BLaER1 treated with 17β-estradiol and CSF1 and Interleukin-3, amounts not matched to agents 10 nM and 100 nM (cell line): ENCODE measurements at regions not wholly inside any gene's neighbourhood (a gene's known extent, or its start where the extent isn't known, plus 50 kb on each side); places are given as distances from the start of the nearest gene placed in this dataset.

ENCODE experiments used
- H3K27ac ChIP-seq, 11 experiments: shearing (Covaris generic); formaldehyde crosslinking; 2 replicates each; pipeline ENCODE4 v1.8.1; 2022
- H3K27me3 ChIP-seq, 11 experiments: shearing (Covaris generic); formaldehyde crosslinking; 2 replicates each; pipeline ENCODE4 v1.8.1; 2022
- H3K36me3 ChIP-seq, 11 experiments: shearing (Covaris generic); formaldehyde crosslinking; 2 replicates each; pipeline ENCODE4 v1.8.1; 2022
- H3K4me1 ChIP-seq, 10 experiments: shearing (Covaris generic); formaldehyde crosslinking; 2 replicates each; pipeline ENCODE4 v1.8.1; 2022
- H3K4me2 ChIP-seq, 11 experiments: shearing (Covaris generic); formaldehyde crosslinking; 2 replicates each; pipeline ENCODE4 v1.8.1; 2022
- H3K4me3 ChIP-seq, 10 experiments: shearing (Covaris generic); formaldehyde crosslinking; 2 replicates each; pipeline ENCODE4 v1.8.1; 2022
- H3K9ac ChIP-seq, 11 experiments: shearing (Covaris generic); formaldehyde crosslinking; 2 replicates each; pipeline ENCODE4 v1.8.1; 2022
- H3K9me3 ChIP-seq, 11 experiments: shearing (Covaris generic); formaldehyde crosslinking; replicated peaks in 1 of 11; 2 replicates each; pipeline ENCODE4 v1.8.1; 2022
- H4K20me1 ChIP-seq, 11 experiments: shearing (Covaris generic); formaldehyde crosslinking; 2 replicates each; pipeline ENCODE4 v1.8.1; 2022
- Cebpa-rat ChIP-seq, 11 experiments: shearing (Covaris generic); IDR thresholded peaks; 2 replicates each; pipeline ENCODE4 v1.8.1; 2022

- no peak overlapping the region for H3K27ac ChIP-seq
- peaks cover 0 to 5% (median 0%) of the 10 kb centered on the region in 11 experiments; a peak in 1 of 22 replicates for H4K20me1 ChIP-seq
- no peaks in the 10 kb centered on the region for H3K27me3 ChIP-seq
- no peak overlapping the region for H3K4me2 ChIP-seq
- no peaks in the 10 kb centered on the region for H3K9me3 ChIP-seq
- no peak for TF ChIP-seq Cebpa-rat (IDR thresholded peaks at IDR 0.05)
- H3K4me3 ChIP-seq = no peak overlapping the region
- H3K36me3 ChIP-seq = no peaks in the 10 kb centered on the region
- peaks cover 10 to 39% (median 24%) of the 10 kb centered on the region in 10 experiments for H3K4me1 ChIP-seq
- no peak overlapping the region for H3K9ac ChIP-seq
Observed at GRCh38 chr2:120823551-120823950, 87.9 kb downstream of the GLI2 start.

- no peaks in the 10 kb centered on the region for H3K9me3 ChIP-seq
- no peak overlapping the region for H3K4me3 ChIP-seq
- no peak overlapping the region for H3K27ac ChIP-seq
- H3K4me2 ChIP-seq = no peak overlapping the region
- H4K20me1 ChIP-seq = peaks cover 0 to 5% (median 0%) of the 10 kb centered on the region in 11 experiments; a peak in 1 of 22 replicates
- no peaks in the 10 kb centered on the region for H3K36me3 ChIP-seq
- H3K9ac ChIP-seq = no peak overlapping the region
- no peaks in the 10 kb centered on the region for H3K27me3 ChIP-seq
- H3K4me1 ChIP-seq = peaks cover 10 to 46% (median 31%) of the 10 kb centered on the region in 10 experiments
- no peak for TF ChIP-seq Cebpa-rat (IDR thresholded peaks at IDR 0.05)
Observed at GRCh38 chr2:120824246-120824645, 88.6 kb downstream of the GLI2 start.

GRCh38 chr2:120825370-120826259, 89.9 kb downstream of the GLI2 start:
- H3K4me3 ChIP-seq = no peak overlapping the region
- no peak overlapping the region for H3K27ac ChIP-seq

GRCh38 chr2:120826260-120826648, 90.6 kb downstream of the GLI2 start:
- H3K4me2 ChIP-seq = peak overlapping the region in 2 of 11 experiments; percentile 18 to 34; a peak in 4 of 22 replicates
- H3K9ac ChIP-seq = no peak overlapping the region
- H3K36me3 ChIP-seq = no peaks in the 10 kb centered on the region
- H3K9me3 ChIP-seq = no peaks in the 10 kb centered on the region
- H3K27ac ChIP-seq = no peak overlapping the region
- H3K4me3 ChIP-seq = no peak overlapping the region
- peaks cover under 1 to 35% (median 19%) of the 10 kb centered on the region in 10 experiments; a peak in 18 of 20 replicates for H3K4me1 ChIP-seq
- no peaks in the 10 kb centered on the region; a peak in 1 of 22 replicates for H4K20me1 ChIP-seq
- TF ChIP-seq Cebpa-rat (IDR thresholded peaks at IDR 0.05) = no peak
- H3K27me3 ChIP-seq = no peaks in the 10 kb centered on the region

More at GRCh38 chr2:120825370-120826259, 89.9 kb downstream of the GLI2 start:
- TF ChIP-seq Cebpa-rat (IDR thresholded peaks at IDR 0.05) = no peak
- Histone ChIP-seq H3K27me3 (no peaks in the 10 kb centered on the region), H3K4me1 (peaks cover 7 to 41% (median 25%) of the 10 kb centered on the region in 10 experiments), H4K20me1 (peaks cover 0 to 4% (median 0%) of the 10 kb centered on the region in 11 experiments; a peak in 1 of 22 replicates), H3K9ac (no peak overlapping the region), H3K36me3 (no peaks in the 10 kb centered on the region), H3K9me3 (no peaks in the 10 kb centered on the region), H3K4me2 (peak overlapping the region in 4 of 11 experiments; percentile 5 to 34 (median 20); a peak in 5 of 22 replicates)

- Histone ChIP-seq H3K27me3 (no peaks in the 10 kb centered on the region), H3K9me3 (no peaks in the 10 kb centered on the region), H3K27ac (no peak overlapping the region), H3K36me3 (no peaks in the 10 kb centered on the region), H3K9ac (no peak overlapping the region), H3K4me3 (no peak overlapping the region), H3K4me2 (peak overlapping the region in 2 of 11 experiments; percentile 18 to 34; a peak in 4 of 22 replicates), H3K4me1 (peaks cover 0 to 32% (median 16%) of the 10 kb centered on the region in 10 experiments; a peak in 11 of 20 replicates), H4K20me1 (no peaks in the 10 kb centered on the region; a peak in 1 of 22 replicates)
- no peak for TF ChIP-seq Cebpa-rat (IDR thresholded peaks at IDR 0.05)
Observed at GRCh38 chr2:120826716-120827410, 91.2 kb downstream of the GLI2 start.

GRCh38 chr2:120828066-120828465, 92.4 kb downstream of the GLI2 start:
- TF ChIP-seq Cebpa-rat (IDR thresholded peaks at IDR 0.05) = no peak
- Histone ChIP-seq H3K4me1 (peaks cover 0 to 42% (median 20%) of the 10 kb centered on the region in 10 experiments; a peak in 11 of 20 replicates), H3K4me3 (no peak overlapping the region), H3K36me3 (no peaks in the 10 kb centered on the region), H4K20me1 (no peaks in the 10 kb centered on the region; a peak in 1 of 22 replicates), H3K27me3 (no peaks in the 10 kb centered on the region), H3K9ac (no peak overlapping the region), H3K27ac (no peak overlapping the region), H3K9me3 (no peaks in the 10 kb centered on the region), H3K4me2 (peak overlapping the region in 6 of 11 experiments; percentile 2 to 51 (median 30); a peak in 9 of 22 replicates)

GRCh38 chr2:120828829-120829632, 93.4 kb downstream of the GLI2 start:
- TF ChIP-seq Cebpa-rat (IDR thresholded peaks at IDR 0.05) = no peak
- no peaks in the 10 kb centered on the region for H3K9me3 ChIP-seq
- no peak overlapping the region for H3K4me3 ChIP-seq
- H3K27me3 ChIP-seq = no peaks in the 10 kb centered on the region
- no peak overlapping the region for H3K27ac ChIP-seq
- H3K9ac ChIP-seq = no peak overlapping the region
- H3K4me1 ChIP-seq = peaks cover 0 to 42% (median 20%) of the 10 kb centered on the region in 10 experiments; a peak in 11 of 20 replicates
- peak overlapping the region in 5 of 11 experiments; percentile 1 to 51 (median 34); a peak in 5 of 22 replicates for H3K4me2 ChIP-seq
- H3K36me3 ChIP-seq = no peaks in the 10 kb centered on the region
- H4K20me1 ChIP-seq = no peaks in the 10 kb centered on the region; a peak in 1 of 22 replicates

- Histone ChIP-seq H3K4me3 (no peak overlapping the region), H3K4me2 (no peak overlapping the region), H3K27ac (no peak overlapping the region), H3K27me3 (no peaks in the 10 kb centered on the region), H3K36me3 (no peaks in the 10 kb centered on the region), H3K9ac (no peak overlapping the region), H3K4me1 (peaks cover 0 to 42% (median 20%) of the 10 kb centered on the region in 10 experiments; a peak in 11 of 20 replicates), H3K9me3 (no peaks in the 10 kb centered on the region), H4K20me1 (no peaks in the 10 kb centered on the region; a peak in 1 of 22 replicates)
- no peak for TF ChIP-seq Cebpa-rat (IDR thresholded peaks at IDR 0.05)
Observed at GRCh38 chr2:120829633-120830025, 94.0 kb downstream of the GLI2 start.
